Activated CD4-positive, alpha-beta T cell treated with anti-CD3 and anti-CD28 coated beads, Interleukin-2, amount 50 U/mL, for 24 hours (primary cell): ENCODE measurements at regions not wholly inside any gene's neighbourhood (a gene's known extent, or its start where the extent isn't known, plus 50 kb on each side); places are given as distances from the start of the nearest gene placed in this dataset.

Source experiments
- DNase-seq, 2 donors: peaks; one replicate each; pipeline ENCODE4 v3.0.0-alpha.2; 2020; ENCODE audit warnings: low read depth in 1 of 2, low spot score in 1 of 2

GRCh38 chr9:116060631-116061030, 93.0 kb upstream of the PAPPA start:
- no peak for DNase-seq

- no peak for DNase-seq
Measured at GRCh38 chr9:116061546-116062205, 91.9 kb upstream of the PAPPA start.

- no peak for DNase-seq
Measured at GRCh38 chr9:116062206-116062550, 91.4 kb upstream of the PAPPA start.

- no peak for DNase-seq
Measured at GRCh38 chr9:116064970-116065369, 88.6 kb upstream of the PAPPA start.

- DNase-seq, result no peak
Measured at GRCh38 chr9:116066221-116066620, 87.4 kb upstream of the PAPPA start.

- no peak for DNase-seq
Measured at GRCh38 chr9:116067566-116067965, 86.0 kb upstream of the PAPPA start.

- no peak for DNase-seq
Measured at GRCh38 chr9:116070256-116070914, 83.2 kb upstream of the PAPPA start.

- no peak for DNase-seq
Measured at GRCh38 chr9:116072046-116072445, 81.5 kb upstream of the PAPPA start.

GRCh38 chr9:116073826-116074225, 79.8 kb upstream of the PAPPA start:
- DNase-seq, result no peak

GRCh38 chr9:116074658-116075057, 78.9 kb upstream of the PAPPA start:
- DNase-seq, result no peak

- DNase-seq, result no peak
Measured at GRCh38 chr9:116075191-116075590, 78.4 kb upstream of the PAPPA start.

- DNase-seq, result no peak
Measured at GRCh38 chr9:116078640-116079039, 75.0 kb upstream of the PAPPA start.

GRCh38 chr9:116080561-116080960, 73.0 kb upstream of the PAPPA start:
- no peak for DNase-seq

- DNase-seq, result no peak
Measured at GRCh38 chr9:116081435-116082115, 72.0 kb upstream of the PAPPA start.

- no peak for DNase-seq
Measured at GRCh38 chr9:116083837-116084236, 69.8 kb upstream of the PAPPA start.

GRCh38 chr9:116084497-116084896, 69.1 kb upstream of the PAPPA start:
- DNase-seq, result no peak

GRCh38 chr9:116087246-116087645, 66.3 kb upstream of the PAPPA start:
- DNase-seq, result no peak

GRCh38 chr9:116087751-116088194, 65.8 kb upstream of the PAPPA start:
- DNase-seq, result no peak

GRCh38 chr9:116088396-116088795, 65.2 kb upstream of the PAPPA start:
- no peak for DNase-seq

GRCh38 chr9:116090030-116090770, 63.4 kb upstream of the PAPPA start:
- DNase-seq, result no peak

- DNase-seq, result no peak
Measured at GRCh38 chr9:116094846-116095245, 58.7 kb upstream of the PAPPA start.

GRCh38 chr9:116095403-116095802, 58.2 kb upstream of the PAPPA start:
- no peak for DNase-seq
